HG03135 (cell line): ENCODE measurements at regions not wholly inside any gene's neighbourhood (a gene's known extent, or its start where the extent isn't known, plus 50 kb on each side); places are given as distances from the start of the nearest gene placed in this dataset.

Experiments used
- ATAC-seq: cut with Tn5 transposase; IDR thresholded peaks from one replicate; pipeline ENCODE4 v1.9.1; 2021; ENCODE audit warnings: mild to moderate bottlenecking, moderate library complexity; ENCODE audit not compliant: unreplicated experiment

DNA sequence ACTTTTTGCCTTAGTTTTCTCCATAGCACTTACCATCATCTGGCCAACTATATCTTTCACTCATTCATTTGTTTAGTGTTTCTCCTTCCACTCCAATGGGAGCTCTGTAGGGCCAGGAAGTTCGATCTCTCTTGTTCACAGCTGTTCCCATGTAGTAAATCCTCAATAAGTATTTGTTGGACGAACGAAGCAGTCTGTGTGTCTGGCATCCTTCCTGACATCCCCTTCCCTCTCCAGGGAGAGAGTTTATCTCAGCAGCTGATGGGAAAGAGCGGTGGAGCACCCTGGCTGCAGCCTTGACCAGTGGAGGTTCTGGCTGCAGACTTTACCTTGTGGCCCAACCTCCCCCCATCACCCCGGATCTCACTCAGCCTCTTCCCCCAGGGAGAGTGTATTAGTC is 141.7 kb downstream of the CHST1 start:
- ATAC-seq, result no peak

DNA sequence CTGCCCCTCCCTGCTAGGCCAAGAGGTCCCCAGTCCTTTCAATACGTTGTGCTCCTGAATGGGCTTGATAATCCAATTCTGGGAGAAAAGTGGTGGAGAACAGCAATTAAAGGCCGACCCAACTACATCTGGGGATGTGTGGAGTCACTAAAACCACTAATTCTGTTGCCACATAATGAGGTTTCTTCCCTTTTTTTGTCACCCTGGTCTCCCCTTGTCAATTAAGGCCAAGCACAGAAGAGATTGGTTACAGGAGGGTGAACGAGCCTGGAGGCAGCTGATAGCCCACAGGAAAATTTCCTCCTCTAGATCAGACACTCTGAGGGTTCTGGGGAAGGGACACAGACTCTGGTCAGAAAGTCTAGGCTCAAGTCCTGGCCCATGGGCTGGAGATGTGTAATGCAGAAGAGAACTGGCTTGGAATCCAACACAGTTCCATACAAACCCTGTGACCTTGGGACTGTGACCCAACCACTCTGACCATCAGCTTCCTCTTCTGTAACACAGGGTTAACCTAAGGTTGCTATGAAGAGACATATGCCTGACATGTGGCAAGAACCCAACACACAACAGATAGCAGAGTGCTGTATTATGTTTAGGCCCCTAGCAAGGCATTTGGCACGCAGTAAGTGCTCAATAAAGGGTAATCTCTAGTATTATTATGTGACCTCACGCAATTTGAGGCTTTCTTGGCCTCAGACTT is 146.4 kb downstream of the CHST1 start:
- ATAC-seq, result no peak

DNA sequence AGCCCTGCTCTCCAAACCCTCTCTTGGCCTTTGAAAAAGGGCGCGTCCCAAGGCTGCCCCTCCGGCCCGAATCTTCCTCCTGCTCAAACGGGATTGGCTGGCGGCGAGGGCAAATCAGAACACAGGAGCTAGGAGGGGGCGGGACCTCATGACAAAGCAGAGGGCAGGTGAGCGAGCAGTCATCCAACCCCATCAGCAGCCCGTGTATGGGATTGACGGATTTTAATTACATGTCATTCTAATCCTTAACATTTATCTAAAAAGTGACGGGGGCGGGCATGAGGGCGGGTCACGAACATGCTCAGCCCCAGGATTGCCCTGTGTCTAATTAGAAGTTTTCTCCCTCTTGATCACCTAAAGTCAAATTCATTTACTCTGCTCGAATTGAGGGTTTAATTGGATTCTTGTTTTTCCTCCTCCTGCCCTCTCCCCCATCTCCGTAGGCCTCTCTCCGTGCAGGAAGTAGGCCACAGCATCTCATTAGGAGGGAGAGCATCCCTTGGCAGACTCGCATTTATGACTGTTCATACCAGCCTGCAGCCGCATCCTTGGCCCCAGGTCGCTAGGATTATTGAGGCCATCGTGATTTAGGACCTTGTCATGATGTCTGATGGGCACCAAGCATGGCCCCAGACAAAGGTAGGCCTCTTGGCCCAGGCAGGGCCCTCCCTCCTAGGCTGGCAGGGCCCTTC is 147.1 kb downstream of the CHST1 start:
- no peak for ATAC-seq

- ATAC-seq, result no peak
Measured at GRCh38 chr11:45517171-45517770, 148.2 kb downstream of the CHST1 start.

- no peak for ATAC-seq
Measured at GRCh38 chr11:45513821-45514340, 151.5 kb downstream of the CHST1 start.

GRCh38 chr11:45512471-45513148 is 152.8 kb downstream of the CHST1 start:
- no peak for ATAC-seq

- ATAC-seq, result no peak
Measured at GRCh38 chr11:45511566-45511965, 153.9 kb downstream of the CHST1 start.

DNA sequence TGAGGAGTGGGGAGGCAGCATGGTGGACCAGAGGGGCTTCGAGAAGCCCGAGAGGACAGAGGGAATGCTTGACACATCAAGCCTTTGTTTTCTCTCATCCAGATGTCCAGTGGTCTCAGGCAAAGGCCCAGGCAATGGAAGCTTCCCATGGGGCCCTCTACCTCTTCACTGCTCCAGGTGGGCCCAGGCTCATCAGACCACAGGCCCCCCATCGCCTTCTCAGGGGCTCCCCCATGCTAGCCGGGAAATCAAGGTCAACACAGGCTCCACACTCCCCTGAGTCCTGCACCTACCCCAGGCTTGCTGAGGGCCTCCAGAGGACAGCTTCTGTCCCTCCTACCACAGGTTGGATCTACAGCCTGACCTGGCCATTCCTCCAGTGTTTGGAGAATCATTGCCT is 157.5 kb downstream of the CHST1 start:
- ATAC-seq, result no peak

DNA sequence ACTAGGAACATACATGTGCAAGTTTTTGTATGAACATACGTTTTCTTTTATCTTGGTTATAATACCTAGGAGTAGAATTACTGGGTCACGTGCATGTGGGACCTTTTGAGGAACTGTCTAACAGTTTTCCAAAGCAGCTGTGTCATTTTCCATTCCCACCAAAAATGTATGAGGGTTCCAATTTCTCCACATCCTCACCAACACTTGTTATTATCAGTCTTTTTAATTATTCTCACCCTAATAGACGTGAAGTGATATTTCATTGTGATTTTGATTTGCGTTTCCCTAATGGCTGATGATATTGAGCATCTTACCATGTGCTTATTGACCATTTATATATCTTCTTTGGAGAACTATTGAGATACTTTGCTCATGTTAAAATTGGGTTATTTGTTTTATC is 162.1 kb downstream of the CHST1 start:
- ATAC-seq, result no peak

GRCh38 chr11:45502226-45502545 is 163.2 kb downstream of the CHST1 start:
- no peak for ATAC-seq

DNA sequence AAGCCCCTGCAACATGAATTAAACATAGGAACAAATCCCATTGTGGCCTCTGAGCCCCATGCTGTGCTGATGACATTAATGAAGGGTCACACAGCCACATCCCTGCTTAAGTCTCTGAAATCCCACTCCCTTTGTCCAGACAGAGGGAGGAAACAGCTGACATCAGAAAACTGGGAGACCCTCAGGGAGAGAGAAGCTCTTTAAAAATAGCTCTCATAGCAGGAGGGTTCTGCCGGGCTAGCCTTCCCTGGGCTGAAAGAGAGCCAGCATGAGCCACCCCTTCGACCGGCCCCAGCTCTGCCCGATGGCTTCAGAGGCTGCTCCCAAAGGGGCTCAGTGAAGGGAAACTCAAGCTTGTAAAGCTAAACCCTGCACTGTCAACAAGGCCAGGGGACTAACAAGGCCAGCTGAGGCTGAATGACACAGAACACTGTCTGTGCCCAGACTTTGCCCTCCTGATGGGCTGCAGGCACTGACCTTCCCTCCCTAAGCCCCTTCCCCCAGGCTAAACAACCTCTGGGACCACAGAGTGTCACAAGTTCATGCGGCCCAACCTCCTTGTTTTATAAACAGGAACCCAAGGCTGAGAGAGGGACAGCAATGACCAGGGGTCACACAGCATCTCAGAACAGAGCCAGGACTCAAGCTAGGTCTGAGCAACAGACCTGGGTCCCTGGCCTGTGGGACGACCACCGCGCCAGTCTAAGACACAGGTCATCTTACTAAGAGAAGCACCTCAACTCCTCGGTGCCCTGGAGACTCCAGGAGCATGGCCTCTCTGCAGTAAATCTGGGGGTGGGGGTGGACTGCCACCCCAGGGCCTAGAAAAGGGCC is 163.8 kb downstream of the CHST1 start:
- no peak for ATAC-seq

DNA sequence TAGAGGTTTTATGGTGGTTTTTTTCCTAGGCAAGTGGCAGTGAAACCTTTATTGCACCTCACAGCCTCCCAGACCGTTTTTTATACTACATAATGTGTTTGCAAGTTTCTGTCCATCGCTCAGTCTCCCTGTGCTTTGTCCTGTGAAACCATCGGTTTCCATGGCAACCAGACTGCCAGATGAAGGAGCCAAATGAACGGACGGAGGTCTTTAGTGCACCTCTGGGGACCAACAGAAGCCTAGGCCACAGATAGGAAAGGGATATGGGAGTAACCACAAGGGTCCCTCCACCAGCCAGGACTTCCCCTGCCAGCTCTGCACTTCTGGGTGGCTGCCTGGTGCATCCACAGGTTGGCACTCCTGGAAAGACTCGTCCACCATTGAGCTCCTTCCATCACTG is 165.0 kb downstream of the CHST1 start:
- no peak for ATAC-seq

DNA sequence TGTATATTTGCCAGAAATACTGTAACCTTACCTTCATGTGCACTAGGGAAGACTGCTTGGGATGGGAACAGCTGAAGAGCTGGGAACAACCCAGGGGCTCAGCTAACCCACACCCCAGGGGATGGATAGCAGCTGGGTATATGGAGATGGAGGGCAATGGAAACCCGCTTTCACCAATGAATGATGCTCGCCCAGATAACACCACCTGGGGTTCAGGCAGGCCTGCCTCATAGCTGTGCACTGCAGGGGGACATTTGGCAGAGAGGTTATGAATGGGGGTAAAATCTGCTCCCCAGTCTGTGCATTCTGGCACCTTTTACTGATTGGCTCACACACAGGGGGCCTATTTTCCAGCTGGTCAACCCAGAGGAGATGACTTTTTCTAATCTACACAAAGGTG is 170.7 kb downstream of the CHST1 start:
- ATAC-seq, result no peak

GRCh38 chr11:45489281-45489905 is 176.0 kb downstream of the CHST1 start:
- ATAC-seq, result no peak

GRCh38 chr11:45486461-45486860 is 179.0 kb downstream of the CHST1 start:
- no peak for ATAC-seq

DNA sequence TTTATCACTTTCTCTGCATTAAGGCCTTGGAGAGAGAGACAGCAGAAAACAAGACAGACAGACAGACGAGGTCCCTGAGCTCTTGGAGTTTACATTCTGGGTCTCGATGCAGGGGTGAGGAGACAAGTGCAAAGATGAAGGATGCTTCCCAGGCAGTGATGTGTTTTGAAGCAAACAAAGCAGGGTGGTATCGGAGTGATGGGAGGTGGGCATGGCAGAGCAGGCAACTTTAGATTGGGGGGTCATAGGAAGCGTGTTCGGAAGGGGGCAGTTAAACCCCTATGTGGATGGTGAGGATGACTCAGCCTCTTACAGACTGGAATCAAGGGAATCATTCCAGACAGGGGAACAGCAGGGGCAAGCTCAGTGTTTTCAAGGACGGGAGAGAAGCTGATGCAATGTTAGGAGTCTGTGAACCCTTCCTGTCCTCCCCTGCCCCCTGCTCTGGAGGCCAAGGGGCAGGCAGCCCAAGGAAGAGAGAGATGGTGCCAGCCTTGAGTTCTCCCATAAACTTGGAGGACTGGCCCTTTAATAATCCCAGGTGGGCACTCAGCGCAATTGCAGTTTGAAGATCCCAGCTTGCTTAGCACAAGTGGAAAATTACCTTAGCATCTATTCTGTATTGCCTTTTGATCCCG is 180.2 kb downstream of the CHST1 start:
- ATAC-seq, result no peak

- no peak for ATAC-seq
Measured at GRCh38 chr11:45484326-45484883, 181.0 kb downstream of the CHST1 start.

- no peak for ATAC-seq
Measured at GRCh38 chr11:45483416-45483815, 182.0 kb downstream of the CHST1 start.

DNA sequence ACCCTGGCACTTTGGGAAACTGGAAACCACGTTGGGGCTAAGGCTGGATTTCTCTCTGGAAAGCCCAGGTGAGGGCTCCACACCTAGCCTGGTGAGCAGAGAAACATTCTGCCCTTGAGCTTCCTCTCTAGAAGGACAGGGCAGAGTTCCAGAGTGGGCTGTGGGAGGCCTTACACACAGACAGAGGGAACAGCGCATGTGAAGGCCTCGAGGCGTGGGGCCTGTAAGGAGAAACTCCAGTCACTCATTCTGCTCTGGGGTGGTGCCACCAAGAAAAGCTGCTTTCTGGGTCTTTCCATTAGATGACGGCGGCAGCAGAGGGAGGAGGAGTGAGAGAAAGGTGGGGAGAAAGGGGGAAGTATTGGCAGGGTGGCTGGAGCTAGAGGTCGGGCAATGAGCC is 183.1 kb downstream of the CHST1 start:
- no peak for ATAC-seq

DNA sequence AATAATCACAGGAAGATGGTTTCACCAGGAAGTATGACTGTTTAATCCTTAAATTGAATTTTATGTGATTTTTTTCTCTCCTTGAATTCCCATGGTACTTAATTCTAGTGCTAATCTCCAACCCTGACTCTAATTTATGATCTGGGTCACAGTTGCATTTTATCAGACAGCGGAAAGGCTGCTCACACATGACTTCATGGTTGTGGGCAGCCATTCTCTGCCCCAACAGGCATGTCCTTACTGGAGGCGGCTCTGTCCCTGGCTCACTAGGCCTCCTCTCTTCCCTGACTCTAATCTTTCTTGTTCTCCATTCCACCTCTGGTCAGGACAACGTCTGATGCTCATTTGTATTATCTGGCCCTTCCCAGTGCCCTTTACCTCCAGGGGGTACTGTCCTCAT is 184.4 kb downstream of the CHST1 start:
- ATAC-seq, result no peak
